Left forelimb (tissue), 1 donor: ENCODE measurements at regions not wholly inside any gene's neighbourhood (a gene's known extent, or its start where the extent isn't known, plus 50 kb on each side); places are given as distances from the start of the nearest gene placed in this dataset.

ENCODE experiments used
- DNase-seq: peaks from one replicate; pipeline ENCODE4 v3.0.0-alpha.2; 2018; ENCODE audit warnings: low spot score

DNA sequence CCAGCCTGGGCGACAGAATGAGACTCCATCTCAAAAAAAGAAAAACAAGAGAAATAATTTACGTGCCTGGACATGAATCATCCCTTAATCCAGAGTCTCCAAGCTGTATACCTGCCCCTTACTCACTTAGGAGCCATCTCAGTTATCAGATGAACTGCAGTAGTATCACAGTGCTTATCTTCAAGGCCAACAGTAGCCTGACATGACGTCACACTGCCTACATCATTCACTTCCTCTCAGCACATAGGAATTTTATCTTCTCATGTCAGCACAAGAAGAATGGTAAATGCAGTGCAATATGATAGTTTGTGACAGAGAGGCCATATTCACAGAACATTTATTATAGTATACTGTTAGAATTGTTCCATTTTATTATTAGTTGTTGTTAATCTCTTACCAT is 216.6 kb downstream of the SS18 start:
- no peak for DNase-seq

DNA sequence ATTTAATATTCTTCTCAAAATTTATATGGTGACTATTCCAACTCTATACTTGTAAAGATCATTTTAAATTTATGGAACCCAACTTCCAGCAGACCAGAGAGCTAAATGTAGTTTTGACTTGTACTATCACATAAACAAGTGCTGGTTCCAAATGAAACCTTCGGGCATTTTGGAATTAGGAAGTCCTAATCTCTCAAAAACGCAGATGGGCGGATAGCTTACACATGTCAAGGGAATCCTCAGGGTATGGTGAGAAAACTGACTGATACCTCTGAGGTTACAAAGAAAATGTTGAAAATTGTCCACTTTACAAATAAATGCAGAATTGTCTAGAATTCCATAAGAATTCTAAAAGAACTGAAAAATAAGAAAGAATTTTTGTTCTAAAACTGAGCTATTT is 224.1 kb downstream of the SS18 start:
- DNase-seq = no peak

DNA sequence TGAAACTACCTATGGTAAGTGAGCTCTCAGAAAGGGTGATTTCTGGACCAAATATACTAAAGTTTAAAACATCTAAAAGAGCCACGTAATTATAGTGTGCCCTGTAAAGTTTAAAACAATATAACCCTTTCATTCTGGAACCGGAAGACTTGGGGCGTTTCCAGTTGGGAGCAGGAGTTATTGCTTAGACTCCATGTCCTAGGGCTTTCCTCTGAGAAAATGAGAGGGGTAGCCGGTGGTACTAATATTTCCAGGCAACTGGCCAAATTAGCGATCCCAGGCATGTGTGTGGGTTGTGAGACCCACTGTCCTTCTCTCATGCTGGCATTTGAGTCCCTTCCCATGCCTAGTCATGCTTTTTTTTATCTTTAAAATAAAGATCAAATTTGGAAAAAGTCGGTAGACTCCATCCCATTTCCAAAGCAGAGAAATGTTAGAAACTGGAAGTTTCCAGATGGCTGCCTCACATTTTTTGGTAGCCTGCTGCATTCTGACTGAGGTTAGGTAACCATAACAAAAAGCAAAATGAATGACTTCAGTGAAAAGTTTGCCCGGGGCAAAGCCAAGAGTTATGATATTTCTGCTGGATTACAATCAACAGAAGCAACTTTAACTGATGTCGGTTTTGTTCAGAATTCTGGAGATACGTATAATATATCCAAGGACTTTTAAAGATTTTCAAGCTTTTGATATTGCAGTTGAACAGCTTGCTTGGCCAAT is 227.4 kb downstream of the SS18 start:
- no peak for DNase-seq

DNA sequence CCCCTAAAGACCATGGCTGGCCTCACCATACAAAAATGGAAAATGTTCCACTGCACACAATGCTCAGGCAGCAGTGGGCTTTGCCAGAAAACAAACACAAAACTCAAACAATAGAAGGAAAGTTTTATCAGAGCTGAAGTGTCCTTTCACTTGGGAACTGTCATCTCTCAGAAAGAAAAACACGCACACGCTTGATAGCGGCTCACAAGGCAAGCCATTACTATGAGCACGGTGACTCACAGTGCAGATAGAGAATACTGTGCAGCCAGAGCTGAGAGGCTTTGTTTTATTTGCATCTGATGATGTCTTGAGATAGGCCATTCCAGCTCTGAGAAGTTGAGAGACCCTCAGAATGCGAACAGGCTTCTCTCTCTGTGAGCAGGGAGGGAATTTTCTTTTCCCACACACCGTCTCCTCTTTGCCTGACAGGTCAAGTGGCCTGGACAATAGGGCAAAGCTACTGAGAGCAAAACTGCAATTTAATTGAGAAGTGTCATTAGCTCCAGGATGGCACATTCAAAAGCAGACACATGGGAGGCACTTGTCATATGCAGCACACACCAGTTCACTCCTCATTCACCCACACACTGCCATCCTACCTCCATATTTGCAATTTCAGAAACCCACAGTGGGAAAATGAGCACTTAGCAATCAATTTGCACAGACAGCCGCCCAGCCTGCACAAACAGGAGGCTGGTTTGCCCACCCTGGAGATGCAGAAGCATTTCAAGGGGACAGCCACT is 236.6 kb downstream of the SS18 start:
- no peak for DNase-seq

DNA sequence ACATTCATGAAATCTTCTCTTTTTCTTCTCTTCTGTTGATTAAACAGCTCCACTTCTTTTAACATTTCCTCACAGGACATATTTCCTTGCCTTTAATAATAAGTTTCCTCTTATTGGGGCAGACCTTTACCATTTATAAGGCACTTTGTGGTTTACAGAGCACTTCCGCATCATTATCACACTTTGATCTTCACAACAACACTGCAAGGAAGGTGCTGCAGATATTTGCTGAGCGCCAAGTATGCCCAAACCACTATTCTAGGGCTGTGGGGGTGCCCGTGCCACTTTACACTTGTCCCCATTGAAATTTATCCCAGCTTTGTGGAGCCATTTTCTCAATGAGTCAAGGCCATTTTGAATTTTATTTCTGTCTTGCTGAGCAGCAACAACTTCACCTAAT is 246.6 kb downstream of the SS18 start:
- DNase-seq = no peak

DNA sequence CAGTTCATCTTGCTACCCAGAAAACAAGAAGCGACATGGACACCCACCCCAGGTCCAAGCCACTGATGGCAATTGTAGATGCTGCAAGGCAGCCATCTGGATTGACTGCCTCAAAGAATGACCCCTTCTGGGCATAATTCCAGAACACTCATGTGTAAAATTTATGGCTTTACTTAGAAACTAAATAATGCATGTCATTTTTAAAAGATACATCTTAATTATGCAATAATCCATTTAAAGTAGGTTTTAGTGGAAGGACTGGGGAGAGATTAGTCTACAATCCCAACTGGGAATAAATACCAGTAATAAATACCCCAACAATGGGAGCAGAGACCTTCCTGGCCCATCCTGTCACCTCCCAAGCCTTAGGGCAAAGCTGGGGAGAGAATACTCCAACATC is 247.7 kb downstream of the SS18 start:
- DNase-seq = no peak

DNA sequence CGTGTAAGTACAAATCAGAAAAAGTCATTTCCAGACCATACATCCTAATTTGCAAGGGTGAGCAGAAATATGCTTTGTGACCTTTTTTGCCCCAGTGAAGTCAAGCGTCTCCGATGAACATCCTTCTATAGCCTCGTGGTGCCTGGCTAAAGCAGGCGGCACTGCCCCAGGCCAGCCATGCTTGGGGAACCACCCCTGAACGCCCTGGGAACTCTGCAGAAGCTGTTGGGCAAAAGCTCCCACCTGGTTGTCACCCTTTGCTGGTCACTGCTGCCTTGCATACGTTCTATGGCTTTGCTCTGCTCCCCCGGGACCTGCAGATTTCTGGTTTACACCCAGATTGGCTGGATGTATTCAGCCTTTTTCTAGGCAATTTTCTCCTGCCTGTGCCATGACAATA is 256.4 kb downstream of the SS18 start:
- DNase-seq = no peak

DNA sequence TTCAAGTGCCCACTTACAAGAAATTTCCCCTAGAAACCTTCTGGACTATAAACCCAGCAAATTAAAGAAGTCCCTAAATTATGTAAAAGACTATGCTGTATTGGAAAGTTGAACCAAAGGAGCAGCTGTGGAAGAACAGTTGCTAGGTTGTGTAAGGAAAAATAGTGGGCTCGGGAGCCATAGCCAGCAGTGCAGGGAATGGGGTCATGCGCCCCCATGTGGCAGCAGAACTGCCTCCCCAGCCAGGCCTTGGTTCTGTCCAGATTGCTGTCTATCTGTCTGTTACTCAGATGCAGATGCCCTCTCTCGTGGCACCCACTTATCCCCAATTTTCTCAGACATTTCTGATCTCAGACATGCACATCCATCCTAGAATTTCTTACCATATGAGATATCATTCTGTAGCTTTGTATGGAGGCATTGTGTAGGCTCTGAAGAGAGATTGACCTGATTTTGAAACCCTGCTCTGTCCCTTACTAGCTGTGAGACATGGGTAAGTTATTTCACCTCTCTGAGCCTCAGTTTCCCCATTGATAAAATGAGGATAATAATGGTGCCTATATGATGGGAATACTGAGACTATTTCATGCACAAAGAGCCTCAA is 258.3 kb downstream of the SS18 start:
- peak; percentile 78 for DNase-seq

DNA sequence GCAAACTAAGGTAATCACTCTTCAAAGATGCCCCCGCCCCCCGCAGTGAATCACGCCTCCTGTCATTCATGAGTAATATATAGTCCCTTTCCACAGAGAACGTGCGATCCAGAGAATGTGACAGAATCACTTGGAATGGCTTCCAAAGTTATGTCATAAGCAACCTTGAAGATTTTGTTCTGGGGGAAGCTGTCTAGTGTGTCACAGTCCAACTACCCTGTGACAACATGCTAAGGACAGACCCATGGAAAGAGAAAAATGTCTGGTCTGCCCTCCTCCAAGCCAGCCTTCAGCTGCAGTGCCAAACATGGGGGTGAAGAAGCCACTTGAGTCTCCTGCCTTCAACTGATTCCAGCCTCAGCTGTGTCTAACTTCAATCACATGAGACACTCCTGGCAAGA is 259.1 kb downstream of the SS18 start:
- no peak for DNase-seq

DNA sequence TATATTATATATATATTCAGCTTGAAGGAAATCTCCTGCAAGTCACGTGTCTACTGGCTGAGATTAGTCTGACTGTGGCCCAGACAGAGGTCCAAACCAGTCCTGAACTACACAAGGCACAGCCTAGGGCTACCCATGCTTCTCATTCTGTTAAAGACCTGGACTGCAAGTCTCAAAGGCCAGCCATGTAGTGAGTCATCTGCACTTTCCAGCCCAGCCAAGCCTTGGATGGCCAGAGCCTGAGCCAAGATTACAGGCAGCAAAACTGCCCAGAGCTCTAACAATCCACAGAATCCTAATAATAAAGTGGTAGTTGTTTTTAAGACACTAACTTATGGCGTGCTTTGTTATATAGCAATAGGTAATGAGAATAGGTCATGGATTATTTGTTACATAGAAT is 259.6 kb downstream of the SS18 start:
- DNase-seq = no peak

DNA sequence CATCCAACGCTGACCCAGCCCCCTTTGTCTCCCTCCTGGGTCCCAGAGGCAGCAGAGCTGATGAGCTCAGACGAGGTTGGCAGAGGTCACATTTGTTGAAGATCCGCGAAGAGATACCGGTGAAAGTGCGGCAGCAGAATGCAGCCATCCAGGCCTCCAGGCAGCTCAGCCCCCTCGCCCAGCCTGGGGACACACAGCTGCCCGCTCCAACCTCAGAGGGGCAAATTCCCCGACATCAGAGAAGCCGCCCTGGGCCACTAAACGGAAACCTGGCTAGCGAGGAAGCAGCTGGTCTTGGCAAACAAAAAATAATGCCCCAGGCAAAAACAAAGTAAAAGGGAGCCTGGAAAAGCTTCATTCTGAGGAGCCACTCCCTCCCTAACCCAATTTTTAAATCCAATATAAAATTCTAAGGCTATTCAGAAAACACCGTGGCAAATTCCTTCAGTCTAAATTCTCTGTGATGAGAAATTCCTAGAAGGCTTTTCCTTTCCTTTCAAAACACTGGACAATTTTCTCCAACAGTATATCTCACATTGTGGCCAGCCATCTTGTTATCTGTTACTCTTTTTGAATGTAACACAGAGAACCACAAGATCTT is 262.4 kb downstream of the SS18 start:
- no peak for DNase-seq

DNA sequence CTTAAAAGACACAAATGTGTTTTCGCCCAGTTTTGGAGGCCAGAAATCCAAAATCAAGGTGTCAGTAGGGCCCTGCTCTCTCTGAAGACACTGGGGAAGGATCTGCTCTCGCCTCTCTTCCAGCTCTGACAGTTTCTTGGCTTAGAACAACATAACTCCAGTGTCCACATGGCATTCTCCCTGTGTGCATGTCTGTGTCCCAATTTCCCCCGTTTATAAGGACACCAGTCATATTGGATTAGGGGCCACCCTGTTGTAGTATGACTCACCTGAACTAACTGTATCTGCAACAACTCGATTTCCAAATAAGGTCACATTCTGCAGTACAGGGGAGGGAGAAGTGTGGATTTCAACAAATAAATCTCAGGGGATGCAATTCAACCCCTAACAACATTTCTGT is 263.2 kb downstream of the SS18 start:
- DNase-seq = no peak

DNA sequence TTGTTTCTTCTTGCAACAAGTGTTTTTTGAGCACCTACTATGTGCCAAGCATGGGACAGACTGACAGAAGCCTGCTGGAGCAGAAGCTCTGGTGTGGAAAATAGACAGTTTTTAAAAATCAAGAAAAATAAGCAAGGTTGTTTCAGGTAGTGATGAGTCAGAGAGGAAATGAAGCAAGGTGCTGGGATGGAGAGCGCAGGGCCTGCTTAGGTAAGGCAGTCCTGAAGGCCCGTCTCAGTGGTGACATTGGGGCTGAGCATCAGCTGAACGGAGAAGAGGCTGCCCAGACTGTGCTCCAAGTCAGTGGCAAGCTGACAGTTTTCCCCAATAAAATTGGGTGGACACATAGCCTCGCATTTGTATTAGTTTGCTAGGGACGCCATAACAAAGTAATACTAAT is 263.6 kb downstream of the SS18 start:
- no peak for DNase-seq

DNA sequence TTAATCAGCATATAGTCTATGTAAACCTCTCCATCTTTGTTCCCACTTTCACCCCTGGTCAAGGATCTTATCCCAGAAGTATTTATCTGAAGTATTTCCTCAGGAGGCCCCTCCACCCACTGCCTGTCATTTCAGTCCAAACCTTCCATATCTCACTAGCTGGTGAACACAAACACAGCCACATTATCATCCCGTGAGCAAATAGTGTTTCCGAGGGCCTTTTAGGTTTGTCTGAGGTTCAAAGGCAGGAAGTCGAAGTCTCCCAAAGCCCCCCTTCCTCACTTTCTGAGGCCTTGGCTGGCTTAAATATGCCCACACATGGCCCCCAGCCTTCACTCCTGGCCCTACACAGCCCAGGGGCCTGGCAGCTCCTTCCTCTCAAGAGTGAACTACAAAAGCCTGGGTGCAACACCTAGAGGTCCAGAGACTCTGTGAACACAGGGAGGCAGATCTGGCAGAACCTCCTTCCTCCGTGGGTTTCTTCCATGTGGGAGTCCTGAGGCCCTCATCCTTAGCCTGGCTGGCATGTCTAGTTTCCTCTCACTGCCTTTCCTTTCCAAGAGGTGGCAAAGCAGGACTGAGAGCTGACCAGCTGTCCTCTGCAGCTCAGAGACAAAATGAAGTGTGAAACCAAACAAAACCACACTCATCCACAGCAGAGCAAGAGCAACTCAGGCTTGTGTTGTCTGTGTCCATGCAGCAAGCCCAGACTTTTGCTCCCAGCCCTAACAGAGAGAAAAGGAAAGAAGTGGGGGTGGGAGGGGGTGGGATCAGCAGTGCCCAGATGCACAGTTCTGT is 264.2 kb downstream of the SS18 start:
- DNase-seq = no peak

DNA sequence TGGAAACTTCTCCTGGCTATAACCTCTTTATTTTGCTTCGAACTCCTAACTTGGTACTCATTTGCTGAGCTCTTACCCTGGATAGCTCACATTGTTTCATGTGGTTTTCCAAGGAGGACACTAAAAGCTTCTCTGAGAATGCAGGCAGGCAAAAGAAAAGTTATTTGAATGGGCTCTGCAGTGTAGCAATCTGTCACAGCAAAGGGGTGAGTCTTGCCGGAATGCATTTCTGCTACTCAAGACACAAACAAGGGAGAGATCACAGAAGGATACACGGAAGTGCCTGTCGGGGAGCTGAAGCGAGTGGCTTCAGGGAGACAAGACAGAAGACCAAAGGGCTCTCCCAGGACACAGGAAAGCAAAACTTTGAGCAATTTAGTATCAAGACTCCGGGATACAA is 265.4 kb downstream of the SS18 start:
- no peak for DNase-seq

DNA sequence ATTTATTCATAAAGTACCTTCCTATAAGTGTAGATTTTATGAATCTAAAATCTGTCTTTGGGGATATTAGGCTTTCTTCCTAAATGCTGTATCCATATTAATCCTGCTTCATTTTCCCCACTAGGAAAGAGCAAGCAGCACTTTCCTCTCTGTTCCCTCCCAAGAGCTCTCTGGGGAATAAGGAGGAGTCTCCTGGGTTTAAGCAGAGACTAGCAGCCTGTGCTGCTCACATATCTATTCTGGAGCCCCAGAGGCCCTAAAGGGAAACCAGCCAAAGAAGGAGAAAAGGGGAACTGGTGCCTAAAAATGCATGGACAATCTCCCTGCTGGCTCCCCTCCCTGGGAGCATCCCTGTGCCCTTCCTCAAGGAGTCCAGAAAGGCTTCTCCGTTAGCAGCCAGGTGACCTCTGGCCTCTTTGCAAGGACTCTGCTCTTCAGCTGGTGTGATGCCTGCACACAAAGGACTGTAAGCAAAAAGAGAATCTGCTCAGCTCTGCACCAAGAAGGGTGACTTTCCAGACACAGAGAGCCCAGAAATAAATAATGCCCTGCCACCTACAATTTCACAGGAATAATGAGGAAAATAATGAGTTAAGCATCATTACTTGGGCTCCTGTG is 270.6 kb downstream of the SS18 start:
- DNase-seq = no peak

DNA sequence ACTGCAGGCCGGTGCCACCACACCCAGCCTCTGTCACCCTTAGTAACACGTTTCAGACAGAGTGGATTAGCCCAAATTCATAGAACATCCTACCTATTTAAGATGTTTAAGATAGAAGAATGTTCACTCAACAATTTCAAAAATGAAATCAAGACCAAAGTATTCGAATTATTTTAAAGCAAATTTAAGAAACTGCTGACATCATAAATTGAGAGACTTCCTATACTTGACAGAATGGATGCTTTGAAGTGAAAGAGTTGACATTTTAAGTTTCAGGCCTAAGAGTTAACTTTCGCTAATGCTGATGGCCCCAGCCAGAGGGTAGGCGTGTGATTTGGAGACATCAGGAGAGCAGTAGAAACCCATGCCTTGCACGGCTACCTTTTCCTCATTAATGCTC is 271.9 kb downstream of the SS18 start:
- DNase-seq = no peak

DNA sequence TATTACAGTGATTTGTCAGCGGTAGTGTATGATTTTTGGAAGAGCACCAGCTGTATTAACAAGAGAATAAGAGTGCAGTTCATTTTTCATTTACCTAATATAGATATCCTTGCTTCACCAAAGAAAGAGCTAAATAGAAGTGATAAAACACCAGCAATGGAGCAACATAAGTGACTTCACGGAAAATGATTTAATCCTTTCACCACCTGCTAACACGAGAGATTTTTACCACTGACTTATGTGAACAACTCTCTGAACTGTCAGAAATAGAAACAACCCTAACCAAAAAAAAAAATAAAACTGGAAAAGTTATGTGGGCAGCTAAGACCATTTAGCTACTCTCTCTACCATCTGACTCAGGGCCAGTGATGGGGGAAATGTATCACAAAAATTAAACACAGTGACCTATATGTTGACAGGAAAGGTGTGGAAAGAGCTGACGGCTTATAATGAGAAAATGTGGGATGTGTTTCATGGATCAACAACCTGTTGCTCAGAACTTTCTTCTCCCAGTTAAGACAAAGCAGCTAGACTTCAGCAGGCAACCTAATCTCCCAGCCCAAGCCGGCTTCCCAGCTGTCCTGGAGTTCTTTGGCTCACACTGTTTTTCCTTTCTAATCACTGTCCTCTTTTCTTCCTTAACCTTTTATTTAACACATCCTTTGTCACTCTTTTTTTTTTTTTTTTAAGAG is 272.7 kb downstream of the SS18 start:
- DNase-seq = no peak

DNA sequence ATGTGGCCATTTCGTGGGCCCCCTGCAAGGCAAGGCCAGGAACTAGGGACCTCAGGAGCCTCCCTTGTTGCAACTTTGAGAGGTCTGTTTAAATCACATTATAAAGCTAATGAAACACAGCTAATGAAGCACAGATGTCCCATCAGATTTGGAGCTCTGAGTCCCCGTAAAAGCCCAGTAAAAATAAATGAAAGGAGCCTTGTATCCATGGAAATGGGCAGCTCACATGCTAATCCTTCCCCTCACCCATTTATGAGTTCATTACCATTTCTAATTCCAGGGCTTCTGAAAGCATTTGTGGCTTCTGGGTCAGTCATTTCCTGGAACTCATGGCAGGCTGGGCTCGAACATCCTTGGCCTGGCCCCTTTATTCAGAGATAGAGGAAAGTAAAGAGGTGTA is 274.8 kb downstream of the SS18 start:
- DNase-seq = no peak

DNA sequence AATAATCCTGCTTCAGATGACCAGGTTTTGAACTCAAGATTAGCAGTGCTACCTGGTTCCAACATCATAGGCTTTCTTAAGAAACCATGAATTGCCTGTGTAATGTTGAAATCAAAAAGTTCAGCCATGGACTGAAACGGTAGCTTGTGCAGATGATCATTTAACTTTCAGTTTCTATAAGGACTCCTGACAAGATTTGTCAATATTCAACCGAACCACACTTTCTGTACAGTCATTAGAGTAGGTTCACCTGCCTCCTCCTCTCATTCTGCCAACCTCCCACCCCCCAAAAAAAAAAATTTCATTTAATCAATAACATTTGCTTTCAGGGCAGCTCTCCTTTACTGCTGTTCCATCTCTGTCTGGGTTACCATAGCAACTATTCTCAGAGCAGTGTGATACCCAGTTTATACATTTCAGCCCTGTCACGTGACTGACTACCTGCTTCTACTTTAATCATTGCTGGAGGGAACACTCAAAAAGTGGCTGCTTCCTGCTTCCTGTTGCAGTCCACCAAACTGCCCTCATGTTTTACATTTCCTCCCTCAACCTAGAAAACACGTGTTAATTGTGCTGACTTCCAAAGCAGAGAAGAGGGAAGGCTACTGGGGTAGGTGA is 275.5 kb downstream of the SS18 start:
- DNase-seq = no peak

DNA sequence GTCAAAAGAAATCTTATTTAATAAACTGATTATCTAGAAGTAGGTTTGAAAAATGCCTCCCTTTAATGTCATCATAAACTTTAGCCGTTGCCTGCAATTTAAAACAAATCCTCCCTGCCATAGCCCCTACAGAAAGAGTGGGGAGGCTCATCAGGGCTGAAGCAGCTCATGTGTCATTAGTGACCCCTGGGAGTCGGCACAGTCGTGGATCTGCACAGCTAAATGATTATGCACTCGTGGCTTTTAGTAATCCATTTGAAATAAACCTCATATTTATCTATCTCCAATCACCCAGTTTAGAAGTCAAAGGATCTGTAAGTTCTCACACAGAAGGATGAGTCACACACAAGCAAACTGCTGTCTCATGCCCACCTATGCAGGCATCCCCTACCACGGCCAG is 277.3 kb downstream of the SS18 start:
- no peak for DNase-seq
